KG1 (cell line): ENCODE measurements at regions not wholly inside any gene's neighbourhood (a gene's known extent, or its start where the extent isn't known, plus 50 kb on each side); places are given as distances from the start of the nearest gene placed in this dataset.

Experiments
- DNase-seq: peaks from one replicate; lab custom pipeline; 2025; lab: John Stamatoyannopoulos, UW

GRCh38 chr10:128976856-128977255, 490.2 kb upstream of the MGMT start:
- no peak for DNase-seq

DNA sequence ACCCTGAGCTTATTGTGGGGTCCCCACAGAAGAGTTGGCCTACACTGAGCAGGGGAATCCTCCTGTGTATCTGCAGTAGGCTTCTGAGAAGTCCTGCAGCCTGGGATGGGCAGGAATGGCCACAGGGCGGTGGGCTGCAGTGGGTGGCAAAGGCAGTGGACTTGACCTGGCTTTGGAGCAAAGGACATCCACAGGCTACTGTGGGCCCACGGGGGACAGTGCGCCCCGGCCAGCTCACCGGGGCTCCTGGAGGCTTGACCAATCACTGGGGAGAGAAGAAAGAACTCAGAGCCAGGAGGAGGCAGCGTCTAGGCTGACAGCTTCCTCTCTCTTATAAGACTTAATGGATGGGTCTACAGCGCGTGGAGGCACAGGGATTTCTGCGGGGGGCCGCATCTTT, 488.8 kb upstream of the MGMT start:
- no peak for DNase-seq

GRCh38 chr10:128979405-128979804, 487.6 kb upstream of the MGMT start:
- no peak for DNase-seq

- DNase-seq = no peak
Measured at GRCh38 chr10:128981251-128981650, 485.8 kb upstream of the MGMT start.

GRCh38 chr10:128981881-128982615, 485.0 kb upstream of the MGMT start:
- no peak for DNase-seq

DNA sequence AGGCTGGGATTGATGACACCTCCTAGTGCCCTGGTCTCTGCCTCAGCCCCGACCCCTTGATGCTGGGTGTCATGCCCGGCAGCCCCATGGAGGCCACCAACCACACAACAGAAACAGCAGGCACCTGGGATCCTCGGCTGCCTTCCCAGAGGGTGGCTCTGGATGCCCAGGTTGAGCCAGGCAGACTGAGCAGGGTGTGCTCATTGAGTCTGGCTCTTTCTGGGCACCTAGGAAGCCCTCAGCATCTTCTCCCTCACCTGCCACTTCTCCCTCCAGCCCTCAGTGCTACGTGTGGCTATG, 484.5 kb upstream of the MGMT start:
- no peak for DNase-seq

DNA sequence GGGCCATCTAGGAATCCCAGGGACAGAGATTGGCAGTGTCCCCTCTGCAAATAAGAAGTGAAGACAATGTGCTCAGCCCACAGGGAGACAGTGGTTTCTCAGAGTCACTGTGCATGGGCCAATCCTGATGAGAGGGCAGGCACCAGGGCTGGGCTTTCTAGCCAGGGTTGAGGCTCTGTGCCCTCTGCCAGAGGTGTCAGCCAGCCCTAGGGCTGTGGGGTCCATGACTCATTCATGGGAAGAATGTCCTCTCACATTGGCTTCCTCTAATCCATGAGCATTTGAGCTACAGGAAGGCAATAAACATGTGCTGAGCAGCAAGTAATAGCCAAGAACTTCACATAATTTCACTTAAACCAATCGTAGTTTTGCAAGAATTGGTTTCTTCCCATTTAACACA, 482.0 kb upstream of the MGMT start:
- no peak for DNase-seq

- no peak for DNase-seq
Measured at GRCh38 chr10:128990986-128991385, 476.1 kb upstream of the MGMT start.

GRCh38 chr10:128992770-128993169, 474.3 kb upstream of the MGMT start:
- DNase-seq = no peak

DNA sequence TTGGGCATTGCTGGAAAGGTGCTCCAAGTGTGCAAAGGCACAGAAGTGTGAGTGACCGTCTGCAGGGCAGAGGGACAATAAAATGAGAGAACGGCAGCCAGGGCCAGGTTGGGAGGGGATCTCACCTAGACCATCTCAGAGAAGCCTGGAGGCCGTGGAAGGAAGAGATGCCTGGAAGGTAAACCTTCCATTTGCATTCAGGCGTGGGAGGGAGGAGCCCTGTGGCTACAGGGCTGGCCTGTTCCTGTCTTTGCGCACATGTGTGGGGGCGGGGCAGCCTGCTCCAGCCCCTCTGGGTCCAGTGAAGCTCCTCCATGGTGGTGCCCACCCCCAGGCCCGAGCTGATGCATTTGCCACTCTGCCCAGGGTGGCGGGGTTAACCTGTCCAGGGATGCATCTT, 473.6 kb upstream of the MGMT start:
- no peak for DNase-seq

GRCh38 chr10:128993911-128994538, 473.0 kb upstream of the MGMT start:
- no peak for DNase-seq

DNA sequence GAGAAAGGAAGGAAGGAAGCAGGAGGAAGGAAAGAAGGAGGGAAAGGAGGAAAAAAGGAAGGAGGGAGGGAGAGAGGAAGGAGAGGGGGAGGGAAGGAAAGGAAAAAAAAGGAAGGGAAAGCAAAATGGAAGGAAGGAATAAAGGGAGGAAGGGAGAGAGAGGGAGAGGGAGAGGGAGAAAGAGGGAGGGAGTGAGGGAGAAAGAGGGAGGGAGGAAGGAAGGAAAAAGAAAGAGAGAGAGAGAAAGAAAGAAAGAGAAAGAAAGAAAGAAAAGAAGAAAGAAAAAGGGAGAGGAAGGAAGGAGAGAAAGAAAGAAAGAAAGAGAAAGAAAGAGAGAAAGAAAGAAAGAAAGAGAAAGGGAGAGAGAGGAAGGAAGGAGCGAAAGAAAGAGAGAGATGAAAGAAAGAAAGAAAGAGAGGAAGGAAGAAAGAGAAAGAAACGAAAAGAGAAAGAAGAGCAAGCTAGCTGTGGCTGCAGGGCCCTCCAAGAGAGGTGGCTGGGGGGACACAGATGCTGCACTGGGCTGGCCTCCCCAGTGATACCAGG, 472.4 kb upstream of the MGMT start:
- no peak for DNase-seq

GRCh38 chr10:128995676-128996075, 471.4 kb upstream of the MGMT start:
- DNase-seq = no peak

- no peak for DNase-seq
Measured at GRCh38 chr10:128996092-128996491, 470.9 kb upstream of the MGMT start.

- no peak for DNase-seq
Measured at GRCh38 chr10:128998101-128998805, 468.8 kb upstream of the MGMT start.

GRCh38 chr10:129004398-129004797, 462.6 kb upstream of the MGMT start:
- no peak for DNase-seq

DNA sequence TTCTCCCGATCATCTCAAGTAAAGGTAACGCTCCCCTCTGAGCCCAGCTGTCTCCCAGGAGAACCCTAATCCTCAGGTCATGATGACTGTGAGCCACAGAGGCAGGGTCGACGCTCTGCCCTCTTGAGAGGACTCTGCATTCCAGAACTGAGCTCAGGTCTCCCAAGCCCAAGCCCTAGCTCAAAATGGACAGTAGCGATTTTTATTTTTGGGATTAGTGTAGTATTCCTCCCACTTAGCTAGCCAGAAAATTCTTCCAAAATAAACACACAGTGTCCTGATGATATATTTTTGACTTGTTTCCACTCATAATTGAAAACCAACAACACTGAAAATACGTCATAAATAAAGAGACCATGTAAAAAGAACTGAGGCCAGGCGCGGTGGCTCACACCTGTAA, 462.0 kb upstream of the MGMT start:
- no peak for DNase-seq

- no peak for DNase-seq
Measured at GRCh38 chr10:129005804-129006203, 461.2 kb upstream of the MGMT start.

GRCh38 chr10:129018511-129018910, 448.5 kb upstream of the MGMT start:
- DNase-seq = no peak

GRCh38 chr10:129020651-129021330, 446.2 kb upstream of the MGMT start:
- DNase-seq = no peak

DNA sequence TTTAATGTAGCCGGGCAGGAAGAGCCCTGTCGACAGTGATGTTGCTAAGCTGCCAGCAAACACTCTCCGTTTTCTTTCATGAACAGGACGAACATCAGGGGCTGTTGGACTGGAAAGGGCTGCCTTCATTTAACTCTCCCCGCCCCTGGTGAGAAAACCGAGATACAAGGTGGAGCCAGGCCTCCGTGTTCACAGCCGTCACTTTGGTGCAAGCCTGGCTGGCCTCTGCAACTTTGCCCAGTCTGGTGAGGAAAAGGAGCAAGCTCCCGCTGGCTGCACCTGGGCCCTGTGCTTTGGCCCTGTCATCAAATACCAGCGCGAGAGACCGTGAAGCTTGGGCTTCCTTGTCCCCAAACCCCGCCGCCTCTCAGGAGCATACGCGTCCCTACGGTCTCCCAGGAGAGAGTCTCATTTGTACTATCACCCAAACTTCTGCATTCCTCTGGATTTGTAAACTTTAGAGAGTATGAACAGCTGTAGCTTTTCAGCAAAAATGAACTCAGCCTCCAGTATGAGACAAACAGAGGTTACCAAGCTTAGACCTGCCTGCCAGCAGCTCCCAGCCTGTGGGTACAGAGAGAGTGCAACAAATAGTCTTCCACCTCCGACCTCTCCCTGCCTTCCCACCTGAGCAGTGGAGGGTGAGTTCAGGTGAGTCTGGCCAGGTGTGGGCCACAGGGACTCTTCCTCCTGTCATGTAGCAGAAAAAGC, 445.3 kb upstream of the MGMT start:
- DNase-seq = no peak

DNA sequence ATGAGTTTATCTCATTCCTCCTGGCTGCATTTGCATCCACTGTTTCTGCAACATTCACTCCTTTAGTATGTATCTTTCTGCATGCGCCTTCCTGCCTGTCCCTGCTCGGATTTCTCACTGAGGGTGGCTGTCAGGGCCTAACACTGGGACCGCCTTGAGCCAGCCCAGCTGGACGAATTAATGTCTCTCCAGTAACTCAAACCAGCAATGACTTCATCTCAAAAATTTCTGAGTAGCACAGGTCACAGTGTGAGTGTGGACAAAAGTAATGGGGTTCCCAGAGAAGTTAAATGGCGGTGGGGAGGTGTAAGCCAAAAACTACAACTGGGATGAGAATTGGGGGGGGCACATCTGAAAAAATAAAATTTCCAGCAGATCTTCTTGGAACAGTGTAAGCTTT, 444.0 kb upstream of the MGMT start:
- no peak for DNase-seq
